ENCODE measurements at regions not wholly inside any gene's neighbourhood (a gene's known extent, or its start where the extent isn't known, plus 50 kb on each side); places are given as distances from the start of the nearest gene placed in this dataset.
"Not testable (repeated sequence)": the region's sequence is repeated elsewhere in the genome, so short reads cannot be mapped to it uniquely, and the experiment has no call there.

DNA sequence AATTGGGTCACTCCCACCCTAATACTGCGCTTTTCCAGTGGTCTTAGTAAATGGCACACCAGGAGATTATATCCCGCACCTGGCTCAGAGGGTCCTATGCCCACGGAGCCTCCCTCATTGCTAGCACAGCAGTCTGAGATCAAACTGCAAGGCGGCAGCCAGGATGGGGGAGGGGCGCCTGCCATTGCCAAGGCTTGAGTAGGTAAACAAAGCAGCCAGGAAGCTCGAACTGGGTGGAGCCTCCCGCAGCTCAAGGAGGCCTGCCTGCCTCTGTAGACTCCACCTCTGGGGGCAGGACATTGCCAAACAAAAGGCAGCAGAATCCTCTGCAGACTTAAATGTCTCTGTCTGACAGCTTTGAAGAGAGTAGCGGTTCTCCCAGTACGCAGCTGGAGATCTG is 52.4 kb upstream of the PMPCB start:
- 75 to 90% (median 85%) methylated on average over 7 to 9 of the region's 9 CpGs for WGBS, 4 donors
- H3K27me3 ChIP-seq; H3K36me3 ChIP-seq; H3K4me3 ChIP-seq; H3K27ac ChIP-seq; intact Hi-C loops (cut with DNase I); DNase-seq; ATAC-seq; H3K4me1 ChIP-seq: not testable (repeated sequence)
- peaks cover 0 to 18% (median 0%) of the 10 kb centered on the region in 12 donors for H3K9me3 ChIP-seq

DNA sequence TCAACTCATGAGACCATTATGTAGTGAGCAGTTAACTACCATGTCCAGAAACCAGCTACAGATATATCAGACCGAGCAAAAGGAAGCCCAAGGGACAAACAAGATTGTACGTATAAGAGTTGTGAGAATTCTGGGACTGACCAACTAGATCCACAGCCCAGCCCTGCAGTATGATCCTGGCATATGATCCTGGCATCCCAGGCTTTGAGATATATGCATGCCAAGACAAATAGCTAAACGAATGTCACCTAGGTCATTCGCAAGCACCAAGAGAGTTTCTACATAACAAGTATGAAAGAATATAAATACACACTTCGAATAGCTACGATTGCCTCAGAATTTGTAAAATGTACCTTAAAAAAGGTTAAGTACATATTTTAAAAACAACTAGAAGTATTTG is 56.4 kb upstream of the PMPCB start:
- H3K27me3 ChIP-seq = no peaks in the 10 kb centered on the region
- no peak overlapping the region for H3K4me3 ChIP-seq
- no peaks in the 10 kb centered on the region for H3K4me1 ChIP-seq
- no peaks in the 10 kb centered on the region for H3K36me3 ChIP-seq
- H3K9me3 ChIP-seq = peaks cover 0 to 12% (median 0%) of the 10 kb centered on the region in 12 donors
- intact Hi-C loops (cut with DNase I) = no loop called here
- H3K27ac ChIP-seq = peak overlapping the region in 3 of 12 donors; percentile 52 to 68 (median 65)
- TF ChIP-seq, protein P1, sequence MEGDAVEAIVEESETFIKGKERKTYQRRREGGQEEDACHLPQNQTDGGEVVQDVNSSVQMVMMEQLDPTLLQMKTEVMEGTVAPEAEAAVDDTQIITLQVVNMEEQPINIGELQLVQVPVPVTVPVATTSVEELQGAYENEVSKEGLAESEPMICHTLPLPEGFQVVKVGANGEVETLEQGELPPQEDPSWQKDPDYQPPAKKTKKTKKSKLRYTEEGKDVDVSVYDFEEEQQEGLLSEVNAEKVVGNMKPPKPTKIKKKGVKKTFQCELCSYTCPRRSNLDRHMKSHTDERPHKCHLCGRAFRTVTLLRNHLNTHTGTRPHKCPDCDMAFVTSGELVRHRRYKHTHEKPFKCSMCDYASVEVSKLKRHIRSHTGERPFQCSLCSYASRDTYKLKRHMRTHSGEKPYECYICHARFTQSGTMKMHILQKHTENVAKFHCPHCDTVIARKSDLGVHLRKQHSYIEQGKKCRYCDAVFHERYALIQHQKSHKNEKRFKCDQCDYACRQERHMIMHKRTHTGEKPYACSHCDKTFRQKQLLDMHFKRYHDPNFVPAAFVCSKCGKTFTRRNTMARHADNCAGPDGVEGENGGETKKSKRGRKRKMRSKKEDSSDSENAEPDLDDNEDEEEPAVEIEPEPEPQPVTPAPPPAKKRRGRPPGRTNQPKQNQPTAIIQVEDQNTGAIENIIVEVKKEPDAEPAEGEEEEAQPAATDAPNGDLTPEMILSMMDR (IDR thresholded peaks at IDR 0.05) = no peak
- no peak for TF ChIP-seq POLR2A (IDR thresholded peaks at IDR 0.05)
- ATAC-seq (no peak), DNase-seq (peak in 1 of 5 donors; percentile 24)
- WGBS, 4 donors = 28 to 42% (median 35%) methylated on average over 6 of the region's 6 CpGs

DNA sequence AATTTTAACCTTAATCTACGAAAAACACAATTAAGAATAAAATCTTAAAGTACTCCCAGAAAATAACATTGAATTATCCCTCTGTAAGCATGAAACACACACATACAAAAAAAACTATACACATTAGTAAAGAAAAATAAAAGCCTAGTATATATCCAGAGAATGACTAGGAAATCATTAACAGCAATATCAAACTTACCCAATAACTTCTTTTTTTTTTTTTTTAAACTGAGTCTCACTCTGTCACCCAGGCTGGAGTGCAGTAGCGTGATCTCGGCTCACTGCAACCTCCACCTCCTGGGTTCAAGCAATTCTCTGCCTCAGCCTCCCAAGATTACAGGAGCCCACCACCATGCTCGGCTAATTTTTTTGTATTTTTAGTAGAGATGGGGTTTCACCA is 61.4 kb upstream of the PMPCB start:
- ATAC-seq; H3K27ac ChIP-seq; intact Hi-C loops (cut with DNase I); H3K4me3 ChIP-seq; H3K27me3 ChIP-seq; H3K4me1 ChIP-seq; DNase-seq; H3K9me3 ChIP-seq; H3K36me3 ChIP-seq: not testable (repeated sequence)
- 87 to 90% (median 88%) methylated on average over 3 to 4 of the region's 4 CpGs for WGBS, 4 donors

DNA sequence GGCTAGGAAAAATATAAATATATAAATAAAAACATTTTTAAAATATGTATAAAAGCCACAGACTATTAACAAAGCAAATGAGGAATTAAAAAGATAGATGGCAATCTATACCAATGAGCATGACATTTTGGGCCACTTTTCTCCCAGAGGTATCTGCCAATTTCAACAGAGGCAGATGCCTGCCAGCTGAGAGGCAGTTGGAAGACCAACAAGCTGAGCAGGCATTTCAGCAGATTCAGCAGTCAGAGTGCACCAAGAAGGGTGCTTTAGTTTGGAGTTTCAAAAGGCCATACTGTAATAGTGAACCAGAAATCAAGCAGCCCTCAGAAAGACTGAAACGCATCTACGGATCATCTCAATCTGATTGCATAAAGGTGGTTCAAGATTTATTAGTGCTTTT is 62.4 kb upstream of the PMPCB start:
- DNase-seq; H3K4me1 ChIP-seq; H3K27me3 ChIP-seq; H3K27ac ChIP-seq; H3K9me3 ChIP-seq; H3K4me3 ChIP-seq; ATAC-seq; H3K36me3 ChIP-seq; intact Hi-C loops (cut with DNase I): not testable (repeated sequence)
- WGBS, 4 donors = 82 to 95% (median 94%) methylated on average over 2 of the region's 2 CpGs

DNA sequence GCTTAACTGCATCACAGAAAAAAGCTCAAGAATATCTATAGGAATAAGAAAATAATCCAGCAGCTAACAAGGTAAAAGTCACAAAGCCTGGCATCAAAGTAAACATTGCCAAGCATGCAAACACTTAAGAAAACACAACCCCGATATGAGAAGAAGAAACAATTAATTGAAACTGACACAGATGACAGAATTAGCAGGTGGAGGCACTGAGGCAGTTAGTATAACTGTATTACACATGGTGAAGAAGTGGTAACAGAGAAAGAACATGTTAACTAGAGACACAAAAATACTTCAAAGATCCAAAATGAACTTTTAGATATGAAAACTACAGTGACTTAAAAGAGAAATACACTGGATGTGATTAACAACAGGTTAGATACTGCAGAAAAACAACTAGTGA is 69.4 kb upstream of the PMPCB start:
- intact Hi-C loops (cut with DNase I); H3K4me1 ChIP-seq; H3K36me3 ChIP-seq; H3K27me3 ChIP-seq; ATAC-seq; H3K9me3 ChIP-seq; DNase-seq; H3K27ac ChIP-seq; H3K4me3 ChIP-seq: not testable (repeated sequence)
- WGBS, 4 donors = 79 to 92% (median 79%) methylated on average over 1 of the region's 1 CpG

DNA sequence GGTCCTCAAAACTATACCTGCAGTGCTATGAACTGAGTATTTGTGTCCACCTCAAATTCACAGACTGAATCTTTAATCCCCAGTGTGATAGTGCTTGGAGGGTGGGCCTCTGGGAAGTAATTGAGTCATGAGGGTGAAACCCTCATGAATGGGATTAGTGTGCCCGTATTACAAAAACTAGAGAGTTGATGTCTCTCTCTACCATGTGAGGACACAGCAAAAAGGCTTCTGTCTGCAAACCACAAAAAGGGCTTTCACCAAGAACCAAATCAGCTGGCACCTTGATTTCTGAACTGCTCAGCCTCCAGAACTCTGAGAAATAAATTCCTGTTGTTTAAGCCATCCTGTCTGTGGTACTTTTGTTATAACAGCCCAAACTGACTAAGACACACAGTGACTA is 71.4 kb upstream of the PMPCB start:
- ATAC-seq; H3K27me3 ChIP-seq; H3K36me3 ChIP-seq; intact Hi-C loops (cut with DNase I); DNase-seq; H3K4me3 ChIP-seq; H3K9me3 ChIP-seq; H3K4me1 ChIP-seq; H3K27ac ChIP-seq: not testable (repeated sequence)
- 64 to 87% (median 74%) methylated on average over 1 of the region's 1 CpG for WGBS, 4 donors

DNA sequence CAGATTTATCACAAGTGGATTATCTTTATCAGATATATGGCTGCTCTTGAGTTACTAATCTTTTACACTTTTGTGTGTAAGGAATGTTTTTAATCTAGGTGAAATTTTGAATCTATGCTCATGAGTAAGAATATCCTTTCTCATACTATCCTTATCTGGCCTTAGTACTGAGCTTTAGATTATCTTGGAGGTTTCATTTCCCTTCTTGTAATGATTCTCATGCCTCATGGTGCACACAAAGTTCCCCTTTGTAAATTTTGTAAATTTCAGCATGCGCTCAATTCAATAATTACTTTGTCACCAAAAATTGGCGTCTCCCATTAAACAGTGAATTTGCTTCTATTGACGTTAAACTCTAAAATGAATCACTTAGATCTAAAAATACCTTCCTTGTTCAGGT is 74.2 kb upstream of the NAPEPLD start:
- DNase-seq; H3K27me3 ChIP-seq; H3K27ac ChIP-seq; H3K4me3 ChIP-seq; H3K9me3 ChIP-seq; H3K36me3 ChIP-seq; intact Hi-C loops (cut with DNase I); ATAC-seq; H3K4me1 ChIP-seq: not testable (repeated sequence)
- 86 to 91% (median 87%) methylated on average over 3 of the region's 3 CpGs for WGBS, 4 donors

DNA sequence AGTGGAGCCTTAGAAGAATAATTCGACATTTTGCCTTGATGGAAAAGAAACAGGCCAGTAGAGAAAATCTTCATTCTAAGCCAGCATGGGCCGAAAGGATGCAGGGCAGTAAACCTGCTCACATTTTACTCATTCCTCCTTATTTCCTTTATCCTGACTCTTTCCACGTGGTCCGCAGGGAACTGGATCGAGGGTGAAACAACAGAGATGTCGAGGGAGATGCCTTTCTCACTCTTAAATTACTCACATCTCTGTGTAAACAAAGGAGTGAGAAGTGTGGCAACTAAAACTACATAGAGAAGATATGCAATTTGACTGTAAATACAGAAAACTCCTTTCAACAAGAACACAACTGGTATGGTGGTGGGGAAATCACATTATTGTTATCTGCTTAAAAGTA is 62.1 kb upstream of the NAPEPLD start:
- ATAC-seq; H3K9me3 ChIP-seq; H3K27ac ChIP-seq; intact Hi-C loops (cut with DNase I); H3K4me1 ChIP-seq; DNase-seq; H3K36me3 ChIP-seq; H3K27me3 ChIP-seq; H3K4me3 ChIP-seq: not testable (repeated sequence)
- WGBS, 4 donors = 39 to 64% (median 47%) methylated on average over 6 of the region's 6 CpGs

DNA sequence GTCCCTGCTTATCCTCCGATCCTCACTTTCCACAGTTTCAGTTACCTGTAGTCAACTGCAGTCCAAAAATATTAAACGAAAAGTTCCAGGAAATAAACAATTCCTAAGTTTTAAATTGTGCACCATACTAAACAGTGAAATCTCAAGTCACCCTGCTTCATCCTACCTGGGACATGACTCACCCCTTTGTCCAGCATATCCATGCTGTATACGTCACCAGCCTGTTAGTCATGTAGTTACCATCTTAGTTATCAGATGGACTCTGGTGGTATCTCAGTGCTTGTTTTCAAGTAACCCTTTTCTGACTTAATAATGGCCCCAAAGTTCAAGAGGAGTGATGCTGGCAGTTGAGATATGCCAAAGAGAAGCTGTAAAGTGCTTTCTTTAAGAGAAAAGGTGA is 50.3 kb upstream of the NAPEPLD start:
- H3K4me1 ChIP-seq; H3K4me3 ChIP-seq; ATAC-seq; H3K27ac ChIP-seq; H3K27me3 ChIP-seq; intact Hi-C loops (cut with DNase I); DNase-seq; H3K9me3 ChIP-seq; H3K36me3 ChIP-seq: not testable (repeated sequence)
- 85 to 88% (median 86%) methylated on average over 3 of the region's 3 CpGs for WGBS, 4 donors

Data from heart left ventricle (tissue), 16 donors.